HCT116 (cell line): ENCODE measurements at regions not wholly inside any gene's neighbourhood (a gene's known extent, or its start where the extent isn't known, plus 50 kb on each side); places are given as distances from the start of the nearest gene placed in this dataset.

Source experiments
- ATAC-seq: fragments of 200-7000 bp; cut with Tn5 transposase; 2 replicates; pipeline ENCODE4 v1.9.1; 2020; ENCODE audit warnings: mild to moderate bottlenecking, moderate library complexity
- BruUV-seq: library from RNA; stranded (reverse); fragments of 400-500 nt; replicated peaks from 2 replicates; lab custom pipeline; 2021; lab: Mats Ljungman, UMichigan
- CTCF ChIA-PET: fragments of 300-600 bp; sonication (Branson Sonifier 250); formaldehyde crosslinking; loops from one replicate; lab custom pipeline; 2021; ENCODE audit warnings: antibody characterized with exemption; lab: Charles Lee
- POLR2A ChIA-PET: fragments of 300-600, 350-600 bp; sonication (Branson Sonifier 250); formaldehyde crosslinking; loops from one replicate; lab custom pipeline; 2021; ENCODE audit warnings: antibody characterized with exemption; lab: Charles Lee
- RAD21 ChIA-PET, 2 experiments: fragments of 300-600 bp; sonication (Branson Sonifier 250); formaldehyde crosslinking; loops; one replicate each; lab custom pipeline; 2023; ENCODE audit warnings: low total read pairs in 2 of 2; ENCODE audit not compliant: uncharacterized antibody in 2 of 2, unreplicated experiment in 2 of 2, low non-redundant PET in 1 of 2; lab: Charles Lee
- DNase-seq: peaks from one replicate; pipeline ENCODE4 v3.0.0-alpha.2; 2010; ENCODE audit warnings: low read depth, low spot score
- H2AFZ ChIP-seq: fragments of 200-600 bp; shearing (Covaris generic), sonication (generic); 2 replicates; pipeline ENCODE4 v1.6.1; 2017; ENCODE audit warnings: low read depth, mixed run types, mixed read lengths, antibody characterized with exemption, low read length; ENCODE audit not compliant: poor library complexity, severe bottlenecking
- H3K27ac ChIP-seq: 2 replicates; pipeline ENCODE4 v1.5.1; 2012; ENCODE audit warnings: low read depth, low read length
- H3K27me3 ChIP-seq: fragments of 200-600 bp; sonication (generic); 2 replicates; pipeline ENCODE4 v1.6.1; 2016; ENCODE audit warnings: mixed run types, low read length, mixed read lengths; ENCODE audit not compliant: insufficient read depth
- H3K36me3 ChIP-seq, 2 experiments: fragments of 200-500 bp in 1 of 2; fragments of 200-600 bp in 1 of 2; sonication (Bioruptor generic) in 1 of 2; sonication (generic) in 1 of 2; 2 replicates each; pipeline versions ENCODE4 v1.5.1 to v1.6.1; 2014 to 2016; ENCODE audit warnings: low read length in 2 of 2, inconsistent platforms in 1 of 2, mixed read lengths in 1 of 2, mixed run types in 1 of 2; ENCODE audit not compliant: insufficient read depth in 2 of 2, control insufficient read depth in 1 of 2
- H3K4me1 ChIP-seq, 2 experiments: fragments of 200-600 bp in 1 of 2; sonication (generic) in 1 of 2; 2 replicates each; pipeline versions ENCODE4 v1.5.1 to v1.6.1; 2012 to 2017; ENCODE audit warnings: low read length in 2 of 2, inconsistent platforms in 1 of 2, mild to moderate bottlenecking in 1 of 2, mixed read lengths in 1 of 2, mixed run types in 1 of 2, moderate library complexity in 1 of 2; ENCODE audit not compliant: insufficient read depth in 2 of 2, control insufficient read depth in 1 of 2
- H3K4me2 ChIP-seq: fragments of 200-600 bp; sonication (generic); 2 replicates; pipeline ENCODE4 v1.6.1; 2017; ENCODE audit warnings: mixed run types, low read length, mixed read lengths
- H3K4me3 ChIP-seq, 2 experiments: fragments of 200-600 bp in 1 of 2; sonication (generic) in 1 of 2; replicated peaks in 1 of 2; 2 replicates each; pipeline ENCODE4 v1.5.1; 2011 to 2016; ENCODE audit warnings: low read length in 2 of 2, control low read depth in 1 of 2, low read depth in 1 of 2, mild to moderate bottlenecking in 1 of 2, mixed read lengths in 1 of 2, mixed run types in 1 of 2
- H3K79me2 ChIP-seq: fragments of 200-600 bp; sonication (generic); 2 replicates; pipeline ENCODE4 v1.6.1; 2017; ENCODE audit warnings: mild to moderate bottlenecking, mixed run types, low read length, moderate library complexity, mixed read lengths; ENCODE audit not compliant: insufficient read depth
- H3K9ac ChIP-seq: fragments of 200-600 bp; sonication (generic); 2 replicates; pipeline ENCODE4 v1.6.1; 2016; ENCODE audit warnings: low read length, mixed read lengths
- H3K9me2 ChIP-seq: fragments of 200-600 bp; sonication (generic), shearing (Covaris generic); 2 replicates; pipeline ENCODE4 v1.6.1; 2017; ENCODE audit warnings: mixed run types, mild to moderate bottlenecking, moderate library complexity; ENCODE audit not compliant: insufficient read depth
- H3K9me3 ChIP-seq, 2 experiments: fragments of 200-500 bp in 1 of 2; fragments of 200-600 bp in 1 of 2; sonication (Bioruptor generic) in 1 of 2; sonication (generic) in 1 of 2; 2 replicates each; pipeline ENCODE4 v1.6.1; 2014 to 2017; ENCODE audit warnings: low read length in 2 of 2, mixed read lengths in 2 of 2, inconsistent platforms in 1 of 2, low read depth in 1 of 2, mild to moderate bottlenecking in 1 of 2, mixed run types in 1 of 2, moderate library complexity in 1 of 2; ENCODE audit not compliant: control insufficient read depth in 1 of 2, insufficient read depth in 1 of 2
- H4K20me1 ChIP-seq: fragments of 200-600 bp; sonication (generic), shearing (Covaris generic); 2 replicates; pipeline ENCODE4 v1.6.1; 2017; ENCODE audit warnings: mixed run types, mild to moderate bottlenecking, moderate library complexity; ENCODE audit not compliant: insufficient read depth
- ATF3 ChIP-seq: IDR thresholded peaks from 2 replicates; pipeline ENCODE4 v1.6.1; 2012
- CBX3 ChIP-seq: IDR thresholded peaks from 2 replicates; pipeline ENCODE4 v1.6.1; 2012; ENCODE audit warnings: low read depth
- CEBPB ChIP-seq: IDR thresholded peaks from 2 replicates; pipeline ENCODE4 v1.6.1; 2012; ENCODE audit warnings: low read depth
- CTCF ChIP-seq, 3 experiments: fragments of 200-600 bp in 1 of 3; sonication (generic) in 1 of 3; IDR thresholded peaks in 2 of 3; conservative IDR thresholded peaks in 1 of 3; 2 replicates each; pipeline ENCODE4 v1.5.1; 2012 to 2017; ENCODE audit warnings: low read depth in 2 of 3, low read length in 2 of 3, antibody characterized with exemption in 1 of 3, borderline replicate concordance in 1 of 3, control low read depth in 1 of 3, mild to moderate bottlenecking in 1 of 3, mixed read lengths in 1 of 3, mixed run types in 1 of 3, moderate library complexity in 1 of 3; ENCODE audit not compliant: insufficient read depth in 1 of 3
- EGR1 ChIP-seq: IDR thresholded peaks from 2 replicates; pipeline ENCODE4 v1.6.1; 2012; ENCODE audit warnings: low read depth
- EZH2 ChIP-seq: fragments of 200-600 bp; sonication (generic); IDR thresholded peaks from 2 replicates; pipeline ENCODE4 v1.6.1; 2017; ENCODE audit warnings: antibody characterized with exemption, mixed run types
- FOSL1 ChIP-seq: IDR thresholded peaks from 2 replicates; pipeline ENCODE4 v1.6.1; 2012; ENCODE audit warnings: low read depth
- JUND ChIP-seq: IDR thresholded peaks from 2 replicates; pipeline ENCODE4 v1.6.1; 2012
- MAX ChIP-seq: IDR thresholded peaks from 2 replicates; pipeline ENCODE4 v1.6.1; 2012
- POLR2A ChIP-seq: IDR thresholded peaks from 2 replicates; pipeline ENCODE4 v1.7.0; 2011; ENCODE audit warnings: borderline replicate concordance; ENCODE audit not compliant: insufficient read depth, insufficient read length; ENCODE audit errors: extremely low read depth
- SIN3A ChIP-seq: IDR thresholded peaks from 2 replicates; pipeline ENCODE4 v1.6.1; 2012; ENCODE audit warnings: low read depth
- SP1 ChIP-seq: IDR thresholded peaks from 2 replicates; pipeline ENCODE4 v1.6.1; 2012; ENCODE audit warnings: low read depth
- SRF ChIP-seq: IDR thresholded peaks from 2 replicates; pipeline ENCODE4 v1.6.1; 2012; ENCODE audit warnings: low read depth
- ZBTB33 ChIP-seq: IDR thresholded peaks from 2 replicates; pipeline ENCODE4 v1.6.1; 2011; ENCODE audit warnings: mild to moderate bottlenecking, low read length, moderate library complexity; ENCODE audit not compliant: insufficient replicate concordance; ENCODE audit errors: extremely low read depth
- ZFX ChIP-seq: fragments of 450-650 bp; IDR thresholded peaks from 2 replicates; pipeline ENCODE4 v1.6.1; 2017
- ZNF274 ChIP-seq: fragments of 200-500 bp; sonication (Bioruptor generic); IDR thresholded peaks from 2 replicates; pipeline ENCODE4 v1.6.1; 2014; ENCODE audit warnings: mild to moderate bottlenecking, low read depth, low read length, inconsistent platforms
- intact Hi-C: fragments of 100-400 bp; cut with micrococcal nuclease; formaldehyde crosslinking; loops from 2 replicates; pipeline ENCODE4 v1.10.0; 2022

GRCh38 chr12:76223869-76224268 is 124.3 kb downstream of the BBS10 start:
- no peaks in the 10 kb centered on the region for H3K79me2 ChIP-seq
- no peaks in the 10 kb centered on the region for H3K27me3 ChIP-seq
- H3K27ac ChIP-seq: no peak overlapping the region
- H3K9ac ChIP-seq: no peak overlapping the region
- no peak for TF ChIP-seq ATF3
- TF ChIP-seq MAX: no peak
- no peak for TF ChIP-seq ZFX
- TF ChIP-seq CEBPB: no peak
- no peak for TF ChIP-seq POLR2A
- TF ChIP-seq CBX3: no peak
- no peak for TF ChIP-seq SRF
- H3K4me1 ChIP-seq: no peaks in the 10 kb centered on the region
- BruUV-seq: no TSS peak
- ChIA-PET POLR2A (no interaction called here), RAD21 (no interaction called here), CTCF (no interaction called here)
- intact Hi-C loops: no loop called here
- DNase-seq (no peak), ATAC-seq (no peak)
- no peak overlapping the region for H3K4me3 ChIP-seq
- H2AFZ ChIP-seq: no peak overlapping the region
- H3K36me3 ChIP-seq: no peaks in the 10 kb centered on the region
- no peaks in the 10 kb centered on the region for H3K9me2 ChIP-seq
- H3K4me2 ChIP-seq: no peak overlapping the region
- no peaks in the 10 kb centered on the region for H3K9me3 ChIP-seq
- no peaks in the 10 kb centered on the region for H4K20me1 ChIP-seq

- Histone ChIP-seq H3K27me3 (no peaks in the 10 kb centered on the region), H3K4me3 (no peak overlapping the region), H3K27ac (no peak overlapping the region), H3K79me2 (no peaks in the 10 kb centered on the region), H3K9me3 (no peaks in the 10 kb centered on the region), H3K9ac (no peak overlapping the region), H3K4me2 (no peak overlapping the region), H3K4me1 (no peaks in the 10 kb centered on the region), H4K20me1 (no peaks in the 10 kb centered on the region), H3K36me3 (no peaks in the 10 kb centered on the region), H2AFZ (no peak overlapping the region), H3K9me2 (no peaks in the 10 kb centered on the region)
- intact Hi-C loops: no loop called here
- DNase-seq (no peak), ATAC-seq (no peak)
- RAD21 ChIA-PET: no interaction called here
- CTCF ChIA-PET: no interaction called here
- POLR2A ChIA-PET: no interaction called here
- no TSS peak for BruUV-seq
- TF ChIP-seq SIN3A (no peak), FOSL1 (no peak), MAX (no peak), ATF3 (no peak), ZNF274 (no peak), CTCF (IDR thresholded peaks at IDR 0.05 in 2 of 3, conservative IDR thresholded peaks at IDR 0.05 in 1 of 3; ENCODE audit: borderline replicate concordance in 1 of 3, insufficient read depth in 1 of 3, low read depth in 2 of 3, low read length in 2 of 3) (no peak), SP1 (no peak), EGR1 (no peak), JUND (no peak), EZH2 (no peak), CEBPB (no peak), ZFX (no peak), ZBTB33 (no peak)
- TF ChIP-seq, all 23 proteins: peak for 0
Observed at GRCh38 chr12:76220980-76221379, 127.2 kb downstream of the BBS10 start.
